HG02610 (cell line): ENCODE measurements at regions not wholly inside any gene's neighbourhood (a gene's known extent, or its start where the extent isn't known, plus 50 kb on each side); places are given as distances from the start of the nearest gene placed in this dataset.

Experiments used
- ATAC-seq: cut with Tn5 transposase; IDR thresholded peaks from one replicate; pipeline ENCODE4 v1.9.1; 2021; ENCODE audit warnings: mild to moderate bottlenecking, moderate library complexity; ENCODE audit not compliant: unreplicated experiment

DNA sequence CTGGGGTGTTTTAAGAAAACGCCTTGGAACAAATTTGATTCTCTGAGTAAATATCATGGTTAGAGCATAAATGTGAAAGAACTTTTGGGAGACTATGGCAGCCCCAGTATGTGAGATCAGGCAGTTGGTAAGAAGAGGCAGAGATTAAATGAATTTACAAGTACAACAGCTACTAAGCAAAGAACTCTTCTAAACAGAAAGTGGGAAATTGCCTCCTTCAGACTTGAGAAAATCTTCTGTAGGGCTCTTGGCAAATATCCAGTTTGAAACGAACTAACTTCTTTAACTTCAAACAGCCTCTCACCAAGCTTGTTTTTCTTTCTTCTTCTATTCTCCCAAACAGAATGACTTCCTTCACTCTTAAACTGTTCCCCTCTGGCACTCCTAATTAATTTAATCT, 337.7 kb downstream of the SIPA1L2 start:
- no peak for ATAC-seq

DNA sequence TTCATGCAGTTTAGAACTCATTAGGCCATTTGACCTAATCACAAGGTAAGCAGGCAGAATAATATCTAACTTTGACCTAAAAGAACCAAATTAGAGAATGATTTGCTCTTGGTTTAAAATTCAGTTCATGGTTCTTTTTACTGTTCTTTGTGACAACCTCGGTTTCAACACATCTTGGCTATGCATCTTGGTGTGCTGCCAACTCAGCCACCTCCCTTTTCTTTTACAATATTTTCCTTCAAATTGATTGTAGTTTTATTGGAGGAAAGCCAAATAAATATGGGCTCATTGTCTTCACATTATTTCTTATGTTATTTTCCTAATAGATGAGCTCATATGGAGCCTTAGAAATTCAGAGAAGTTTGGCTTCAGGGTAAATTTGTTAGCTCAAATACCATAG, 338.3 kb downstream of the SIPA1L2 start:
- ATAC-seq, result no peak

DNA sequence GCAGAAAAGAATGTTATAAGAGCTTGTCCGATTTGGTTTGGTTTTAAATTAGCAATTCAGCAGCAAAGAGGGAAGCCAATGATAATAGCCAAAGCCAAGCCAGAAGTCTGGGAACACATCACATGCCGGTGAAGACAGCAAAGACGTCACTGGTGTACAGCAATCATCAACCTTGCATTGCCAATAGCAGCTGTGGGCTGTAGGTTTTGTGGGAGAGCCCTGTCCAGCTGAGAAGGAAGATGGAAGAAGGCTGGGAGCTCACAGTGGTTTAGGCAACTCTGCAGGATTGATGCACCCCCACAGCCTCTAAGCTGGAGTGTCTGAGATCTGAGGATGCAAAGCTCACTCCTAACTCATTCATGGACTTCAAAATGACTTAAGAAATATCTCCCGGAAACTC, 338.7 kb downstream of the SIPA1L2 start:
- no peak for ATAC-seq

DNA sequence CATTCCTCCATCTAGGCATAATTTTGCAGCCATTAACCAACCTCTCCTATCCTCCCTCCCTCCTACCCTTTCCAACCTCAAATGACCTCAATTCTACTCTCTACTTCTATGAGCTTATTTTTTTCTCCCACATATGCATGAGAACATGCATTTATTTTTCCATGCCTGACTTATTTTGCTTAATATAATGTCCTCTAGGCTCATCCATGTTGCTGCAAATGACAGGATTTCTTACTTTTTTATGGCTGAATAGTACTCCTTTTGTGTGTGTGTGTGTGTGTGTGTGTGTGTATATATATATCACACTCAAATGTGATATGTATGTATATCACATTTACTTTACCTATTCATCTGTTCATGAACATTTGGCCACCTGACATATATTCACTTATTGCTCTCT, 339.4 kb downstream of the SIPA1L2 start:
- no peak for ATAC-seq

DNA sequence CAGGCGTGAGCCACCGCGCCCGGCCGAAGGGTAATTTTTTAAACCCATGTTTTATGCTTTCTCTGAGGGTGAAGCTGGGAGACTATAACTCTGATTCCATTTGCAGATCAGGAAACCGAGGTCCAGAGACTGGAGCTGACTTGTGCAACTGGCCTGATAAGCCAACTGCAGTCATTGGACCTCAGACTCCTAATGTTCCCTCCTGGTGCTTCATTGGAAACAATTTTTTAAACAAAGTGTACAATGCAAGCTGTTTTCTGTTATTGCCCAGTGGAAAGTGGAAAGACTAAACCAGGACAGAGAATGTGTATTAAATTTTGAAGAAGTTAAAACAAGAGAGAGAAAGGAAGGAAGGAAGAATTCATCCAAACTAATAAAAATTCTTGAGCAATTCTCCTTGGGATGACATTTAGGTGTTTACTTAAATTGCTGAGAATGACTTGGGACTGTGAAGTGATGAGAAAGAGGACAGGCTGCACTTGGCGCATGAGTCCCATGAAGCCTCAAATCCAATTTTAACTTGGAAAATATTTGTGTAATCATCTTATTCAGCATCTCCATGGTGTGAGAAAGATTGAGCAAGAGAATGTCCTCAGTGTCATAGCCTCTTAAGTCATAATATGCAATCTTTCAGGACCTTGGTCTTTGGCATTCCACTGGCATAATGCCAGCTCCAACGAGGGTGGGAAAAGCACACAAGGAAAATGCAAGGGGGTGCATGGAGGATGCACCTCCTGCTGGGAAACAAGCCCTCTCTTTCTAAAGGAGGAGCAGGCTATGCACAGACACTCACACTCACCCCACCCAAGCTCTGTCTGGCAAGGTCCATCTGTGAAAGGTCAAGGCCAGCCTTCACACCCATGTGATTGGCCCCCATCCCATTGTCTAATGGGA, 342.0 kb downstream of the SIPA1L2 start:
- no peak for ATAC-seq

DNA sequence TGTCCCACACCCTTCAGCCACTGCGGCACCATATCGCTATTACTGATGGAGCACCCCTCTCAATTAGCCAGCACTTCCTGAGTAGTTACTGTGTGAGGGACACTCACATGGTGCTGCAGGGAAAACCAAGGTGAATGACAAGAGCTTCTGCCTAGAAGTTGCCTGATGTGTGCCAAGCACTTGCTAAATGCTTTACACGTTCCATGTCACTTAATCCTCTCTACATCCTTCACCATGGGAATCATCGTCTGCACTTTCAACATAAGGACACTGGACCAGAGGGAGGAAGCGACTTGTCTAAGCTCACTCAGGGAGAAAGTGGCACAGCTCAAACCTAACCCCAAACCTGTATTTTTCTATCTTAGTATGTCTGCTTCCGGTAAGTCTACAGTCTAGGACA, 344.8 kb downstream of the SIPA1L2 start:
- no peak for ATAC-seq

DNA sequence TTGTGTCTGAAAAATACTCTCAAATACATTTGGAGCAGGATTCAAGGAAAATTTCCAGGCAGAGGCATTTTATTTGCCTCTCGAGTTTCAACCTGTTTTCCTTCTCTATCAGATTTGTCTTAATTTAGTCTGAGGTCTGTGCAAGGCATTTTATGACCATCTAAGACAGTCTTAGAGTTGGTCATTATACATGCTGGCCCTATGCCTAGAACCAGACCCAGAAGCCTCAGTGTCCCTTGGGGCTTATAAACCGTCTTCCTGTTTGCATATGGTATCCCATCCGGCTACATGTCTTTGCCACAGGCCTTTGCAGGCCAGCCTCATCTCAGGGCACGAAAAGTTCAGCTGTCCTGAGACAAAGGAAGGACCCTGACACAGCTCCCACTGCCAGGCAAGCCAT, 346.1 kb downstream of the SIPA1L2 start:
- ATAC-seq, result no peak

DNA sequence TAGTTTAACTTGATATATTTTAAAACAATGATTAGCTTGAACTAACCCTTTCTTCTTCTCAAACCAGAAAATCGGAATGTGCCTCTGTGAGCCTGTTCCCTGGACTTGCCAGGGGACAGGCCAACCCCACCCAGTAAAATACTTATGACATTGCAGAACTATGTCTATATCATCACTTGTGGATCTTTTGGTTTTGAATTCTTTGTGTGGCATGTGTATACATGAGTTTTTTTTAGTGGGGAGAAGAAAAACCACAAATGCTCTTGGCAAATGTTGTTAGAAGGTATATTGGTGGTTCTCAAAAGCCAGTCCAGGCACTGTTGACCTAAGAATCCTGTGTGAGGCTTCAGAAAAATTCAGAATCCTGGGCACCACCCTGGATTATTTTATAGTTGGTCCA, 347.4 kb downstream of the SIPA1L2 start:
- no peak for ATAC-seq

DNA sequence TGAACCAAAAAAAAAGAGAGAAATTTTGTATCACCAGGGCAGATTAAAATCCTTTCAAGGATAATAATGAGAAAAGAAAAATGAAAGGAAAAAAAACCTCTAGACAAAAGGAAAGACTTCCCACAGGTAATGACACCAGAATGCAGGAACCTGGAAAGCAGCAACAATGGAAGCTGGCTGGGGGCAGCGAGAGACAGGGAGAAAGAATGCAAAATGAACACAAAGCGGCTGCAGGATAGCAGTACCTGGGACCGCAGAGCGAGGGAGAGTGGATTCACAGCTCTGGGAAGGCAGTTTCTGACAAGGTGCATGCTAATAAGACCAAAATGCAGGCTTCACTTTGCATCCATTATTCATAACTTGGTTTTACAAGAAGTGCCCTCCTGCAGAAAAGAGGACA, 349.0 kb downstream of the SIPA1L2 start:
- no peak for ATAC-seq

DNA sequence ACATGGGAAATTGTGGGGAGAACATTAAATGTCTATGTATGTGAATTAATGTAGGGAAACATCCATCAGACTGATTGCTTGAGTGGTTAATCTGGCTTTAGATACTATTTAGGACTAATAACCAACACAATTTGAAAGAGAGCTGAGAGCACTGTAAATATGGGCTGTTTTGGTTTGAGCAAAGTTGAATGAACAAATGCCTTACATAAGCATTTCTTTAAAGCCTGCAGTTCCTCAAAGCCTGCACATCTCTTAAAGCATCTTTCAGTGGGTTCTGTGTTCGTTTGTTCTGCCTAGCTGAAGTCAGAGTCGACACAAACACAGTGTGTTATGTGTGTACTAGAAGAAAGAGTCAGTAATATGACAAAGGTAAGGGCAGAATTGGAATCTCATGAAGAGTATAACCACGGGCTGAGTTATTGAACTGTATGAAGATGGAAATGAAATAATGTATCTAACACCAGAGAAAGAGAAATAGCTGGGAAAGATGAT, 350.0 kb downstream of the SIPA1L2 start:
- no peak for ATAC-seq

DNA sequence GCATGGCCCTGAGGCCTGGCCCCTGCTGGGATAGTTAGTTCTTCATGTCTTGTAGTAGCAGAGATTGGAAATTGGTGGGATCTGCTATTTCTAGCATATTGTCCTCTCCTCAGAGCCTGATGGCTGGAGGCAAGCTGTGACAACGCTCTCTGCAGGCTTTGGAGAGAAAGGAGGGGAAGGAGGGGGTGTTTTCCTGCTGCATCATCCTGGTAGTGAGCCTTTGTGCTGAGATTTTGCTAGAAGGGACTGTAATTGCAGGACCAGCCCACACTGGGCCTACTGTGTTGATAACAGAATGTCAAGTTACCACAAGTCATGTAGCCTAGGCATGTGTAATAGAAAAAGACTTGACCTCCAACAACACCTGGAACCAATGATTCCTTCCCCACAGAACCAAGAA, 351.0 kb downstream of the SIPA1L2 start:
- ATAC-seq, result no peak

DNA sequence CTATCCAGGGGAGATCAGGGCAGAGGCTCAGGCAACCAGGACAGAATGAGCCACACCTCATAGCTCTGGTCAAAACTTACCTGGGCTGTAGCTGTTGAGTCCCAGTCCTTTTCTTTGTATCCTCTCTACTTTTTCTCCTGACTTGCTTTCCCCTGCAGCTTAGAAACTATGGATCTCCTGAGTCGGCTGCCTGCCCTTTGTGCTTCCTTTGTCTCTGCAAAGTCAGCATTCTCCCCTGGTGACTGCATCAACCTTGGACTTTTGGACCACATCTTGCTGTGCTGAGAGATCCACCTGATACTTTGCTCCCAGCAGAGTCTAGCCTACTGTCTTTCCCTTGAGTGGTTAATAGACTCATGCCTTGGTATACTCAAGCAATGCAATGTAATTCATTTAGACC, 353.3 kb downstream of the SIPA1L2 start:
- no peak for ATAC-seq

DNA sequence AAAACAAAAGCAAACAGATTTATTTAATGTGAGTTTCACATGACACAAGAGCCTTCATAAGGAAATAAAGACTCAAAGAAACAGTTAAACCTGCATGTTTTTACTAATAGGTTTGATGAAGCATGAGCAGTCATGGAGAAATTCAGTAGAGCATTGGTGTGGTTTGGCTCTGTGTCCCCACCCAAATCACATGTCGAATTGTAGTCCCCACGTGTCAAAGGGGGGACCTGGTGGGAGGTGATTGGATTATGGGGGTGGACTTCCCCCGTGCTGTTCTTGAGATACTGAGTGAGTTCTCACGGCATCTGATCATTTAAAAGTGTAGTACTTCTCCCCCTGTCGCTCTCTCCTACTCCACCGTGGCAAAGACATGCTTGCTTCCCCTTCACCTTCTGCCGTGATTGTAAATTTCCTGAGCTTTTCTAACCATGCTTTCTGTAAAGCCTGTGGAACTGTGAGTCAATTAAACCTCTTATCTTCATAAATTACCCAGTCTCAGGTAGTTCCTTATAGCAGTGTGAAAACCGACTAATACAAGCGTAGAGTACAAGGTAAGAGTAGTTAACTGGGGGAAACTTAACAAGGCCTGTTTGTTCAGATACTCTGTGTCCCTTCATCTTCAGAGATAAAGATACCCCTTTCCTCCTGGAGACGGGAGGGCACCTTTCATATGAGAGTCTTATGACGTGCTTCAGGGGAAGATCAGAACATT, 354.8 kb downstream of the SIPA1L2 start:
- ATAC-seq, result no peak

DNA sequence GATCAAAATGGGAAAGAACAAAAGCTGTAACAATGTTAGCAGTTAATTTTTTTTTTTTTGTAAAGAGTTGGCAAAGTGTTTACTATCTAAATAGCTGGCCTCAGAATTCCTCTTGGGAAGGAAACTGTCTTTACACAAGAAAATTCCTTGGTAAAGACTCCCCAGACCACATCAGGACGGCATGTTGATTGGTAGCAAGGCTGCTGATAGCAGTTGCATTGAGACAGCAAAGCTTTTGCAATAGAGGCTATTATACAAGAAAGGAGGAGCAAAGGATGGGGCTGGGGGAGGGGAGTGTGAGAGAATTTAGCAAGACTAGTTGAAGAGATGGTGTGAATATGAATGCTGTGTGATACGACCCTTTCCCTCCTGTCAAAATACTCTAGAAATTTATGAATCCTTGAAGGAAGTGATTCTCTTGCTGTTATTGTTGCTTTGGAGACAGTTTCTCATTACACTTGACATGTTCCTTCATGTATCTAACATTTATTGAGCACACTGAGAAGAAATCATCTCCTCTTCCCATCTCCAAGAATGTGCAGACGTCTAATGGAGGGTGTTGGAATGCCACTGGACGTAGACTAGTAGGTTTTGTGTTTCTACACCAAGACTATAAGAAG, 355.6 kb downstream of the SIPA1L2 start:
- no peak for ATAC-seq

DNA sequence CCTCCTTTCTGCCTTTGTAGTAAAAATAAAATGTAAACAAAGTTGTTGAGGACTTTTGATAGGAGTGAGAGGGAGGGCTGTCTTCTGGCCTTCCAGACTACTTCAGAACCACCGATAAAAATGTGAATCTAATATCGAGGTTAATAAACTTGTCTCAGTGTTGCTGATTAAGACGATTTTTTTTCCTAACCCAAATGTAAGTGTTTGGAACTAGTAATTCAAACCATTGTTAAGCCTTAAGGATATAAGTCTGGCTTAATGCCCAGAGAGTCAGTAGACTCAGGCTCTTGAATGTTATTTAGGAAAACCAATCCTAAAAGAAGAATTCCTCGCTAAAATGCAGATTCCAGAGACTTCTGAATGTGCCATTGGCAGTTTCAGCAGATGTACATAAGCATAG, 356.9 kb downstream of the SIPA1L2 start:
- no peak for ATAC-seq

DNA sequence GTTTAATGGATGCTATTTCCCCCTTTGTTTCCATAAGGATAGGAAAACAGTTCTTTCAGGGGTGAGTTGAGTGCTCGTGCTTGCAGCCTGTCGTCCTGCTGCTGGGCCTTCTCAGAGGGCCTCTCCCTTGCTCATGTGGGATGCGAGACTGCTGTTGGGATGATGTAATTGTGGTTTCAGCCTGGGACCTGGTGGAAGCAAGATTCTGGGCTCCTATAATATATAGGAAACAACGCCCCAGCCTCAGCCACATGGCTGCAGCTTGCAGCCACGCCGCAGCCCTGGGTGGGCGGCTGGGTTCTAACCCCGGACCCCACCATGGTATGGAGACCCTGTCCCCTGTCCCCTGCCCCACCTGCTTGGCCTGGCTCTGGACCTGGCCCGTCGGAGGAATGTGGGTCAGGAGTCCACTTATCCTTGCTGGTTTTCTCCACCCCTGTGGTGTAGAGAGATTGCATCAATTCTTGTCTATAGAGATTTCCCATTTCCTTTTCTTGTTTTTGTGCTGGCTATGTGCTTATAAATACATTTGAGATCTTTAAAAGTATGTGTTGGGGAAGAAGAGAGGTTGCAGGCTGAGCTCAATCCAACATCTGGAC, 357.8 kb downstream of the SIPA1L2 start:
- ATAC-seq, result no peak

DNA sequence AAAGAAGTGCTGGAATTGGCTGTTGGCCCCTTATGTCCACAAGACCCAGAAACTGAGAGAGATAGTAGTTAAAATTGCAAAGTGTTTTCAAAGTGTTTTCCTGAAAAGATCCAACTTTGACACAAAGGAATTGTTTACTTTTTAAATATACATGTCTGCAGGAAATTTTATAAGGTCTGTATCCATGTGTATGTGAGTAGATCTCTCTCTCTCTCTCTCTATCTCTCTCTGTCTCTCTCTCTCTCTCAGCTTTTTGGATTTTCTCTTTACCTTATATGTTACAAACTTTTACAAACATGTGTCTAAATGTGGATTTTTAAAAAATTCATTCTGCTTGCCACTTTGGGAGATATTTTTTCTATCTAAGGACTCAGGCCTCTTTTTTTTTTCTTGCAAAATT, 358.6 kb downstream of the SIPA1L2 start:
- ATAC-seq, result no peak

DNA sequence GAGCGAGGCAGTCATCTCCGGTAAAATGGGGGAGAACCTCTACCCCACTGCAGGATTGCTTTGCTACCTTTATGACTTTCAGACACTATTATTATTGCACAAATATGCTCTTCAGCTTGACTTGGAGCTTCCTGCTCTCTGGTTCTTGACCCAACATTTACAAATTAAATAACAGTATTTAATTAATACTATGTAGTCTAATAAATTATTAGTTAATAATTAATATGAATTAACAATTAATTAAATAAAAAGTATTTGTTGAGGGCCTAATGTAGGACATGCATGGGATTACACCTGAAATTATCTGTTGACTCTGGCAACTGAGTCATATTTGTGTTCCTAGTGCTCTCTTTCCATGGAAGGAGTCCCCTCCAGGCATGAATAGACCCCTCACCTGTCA, 359.9 kb downstream of the SIPA1L2 start:
- no peak for ATAC-seq

DNA sequence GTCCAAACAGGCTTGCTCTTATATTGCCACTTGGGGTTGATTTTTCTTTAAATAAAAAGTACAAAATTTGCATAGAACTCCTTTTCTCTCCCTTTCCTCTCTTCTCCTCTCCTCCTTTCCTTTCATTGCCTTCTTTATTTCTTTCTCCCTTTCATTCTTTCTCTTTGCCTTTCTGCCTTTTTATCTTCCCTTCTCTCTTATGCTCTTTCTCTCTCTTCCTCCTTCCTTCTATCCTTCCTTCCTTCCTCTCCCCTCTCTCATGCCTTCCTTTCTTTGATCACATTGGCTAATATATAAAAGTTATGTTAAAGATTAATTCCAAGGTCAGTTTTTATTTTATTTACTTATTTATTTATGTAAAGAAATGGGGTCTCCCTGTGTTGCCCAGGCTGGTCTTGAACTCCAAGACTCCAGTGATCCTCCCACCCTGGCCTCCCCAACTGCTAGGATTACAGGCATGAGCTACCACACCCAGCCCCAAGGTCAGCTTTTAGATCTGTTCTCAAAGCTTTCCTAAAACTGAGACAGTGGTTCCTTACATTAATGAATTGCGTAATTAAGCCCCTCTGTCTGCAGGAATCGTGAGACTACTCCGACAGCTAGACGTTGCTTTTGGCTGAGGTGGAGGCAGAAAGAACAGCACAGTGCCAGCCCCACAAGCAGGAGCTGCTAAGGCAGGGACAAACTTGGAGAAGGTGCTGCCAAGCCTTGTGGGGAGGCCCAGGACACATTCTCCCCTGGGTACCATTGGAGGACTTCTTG, 361.9 kb downstream of the SIPA1L2 start:
- ATAC-seq, result no peak

DNA sequence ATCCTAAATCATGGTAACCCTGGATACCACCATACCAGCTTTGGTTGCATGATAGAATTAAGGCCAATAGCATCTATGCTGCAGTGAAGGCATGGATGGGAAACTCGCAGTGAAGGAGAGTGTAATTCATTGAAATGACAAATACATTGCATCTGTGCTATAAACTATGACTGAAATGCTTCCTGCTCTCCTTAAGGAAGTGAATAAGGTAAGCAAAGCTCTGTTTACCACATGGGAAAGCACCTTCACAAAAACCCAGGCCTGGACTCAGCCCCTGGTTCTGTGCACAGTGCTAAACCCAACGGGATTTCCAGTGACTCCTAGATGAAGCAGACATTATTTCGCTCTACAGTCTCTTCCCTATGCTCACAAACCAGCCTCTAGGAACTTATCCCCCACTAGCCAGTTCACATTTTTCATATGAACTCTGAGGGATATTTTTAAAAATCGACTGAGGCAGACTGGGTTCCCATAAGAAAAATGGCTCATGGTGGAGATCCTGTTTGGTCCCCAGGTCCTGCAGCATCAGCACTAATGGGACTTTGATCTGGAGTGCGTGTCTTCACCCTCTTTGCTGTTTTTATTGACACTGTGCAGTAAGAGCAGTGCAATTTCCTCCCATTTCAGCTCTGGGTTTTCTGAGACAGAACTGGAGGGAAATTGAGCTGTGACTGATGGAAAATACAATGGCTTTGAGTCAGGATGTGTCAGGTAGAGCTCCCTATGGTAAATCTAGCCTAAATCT, 362.7 kb downstream of the SIPA1L2 start:
- no peak for ATAC-seq
